ENCODE measurements at regions not wholly inside any gene's neighbourhood (a gene's known extent, or its start where the extent isn't known, plus 50 kb on each side); places are given as distances from the start of the nearest gene placed in this dataset.

DNA sequence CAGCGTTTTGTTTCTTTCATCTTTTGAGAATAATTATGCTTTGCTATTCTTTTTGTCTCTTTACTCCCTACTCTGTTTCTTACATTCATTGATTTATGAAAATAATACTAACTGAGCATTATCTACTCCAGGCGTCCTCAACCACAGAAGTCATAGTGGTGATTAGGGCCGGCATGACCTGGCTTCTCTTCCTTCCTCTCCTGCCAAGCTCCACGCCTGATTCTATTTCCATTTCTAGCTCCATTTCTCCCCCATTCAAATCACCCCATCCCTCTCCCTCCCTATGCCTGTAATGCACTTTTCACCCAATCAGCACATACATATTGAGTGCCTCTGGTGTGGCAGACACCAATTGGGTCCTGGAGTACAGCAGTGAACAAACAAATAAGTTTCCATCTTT, 183.2 kb upstream of the GPR12 start (continued):
- TF ChIP-seq, protein P1, sequence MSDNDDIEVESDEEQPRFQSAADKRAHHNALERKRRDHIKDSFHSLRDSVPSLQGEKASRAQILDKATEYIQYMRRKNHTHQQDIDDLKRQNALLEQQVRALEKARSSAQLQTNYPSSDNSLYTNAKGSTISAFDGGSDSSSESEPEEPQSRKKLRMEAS (IDR thresholded peaks at IDR 0.05), result no peak
- TF ChIP-seq SRF (IDR thresholded peaks at IDR 0.05; ENCODE audit: low read depth), result no peak
- no peak for TF ChIP-seq POLR2A (IDR thresholded peaks at IDR 0.05; ENCODE audit: borderline replicate concordance, extremely low read depth, insufficient read depth, insufficient read length)
- no peak for TF ChIP-seq YY1 (IDR thresholded peaks at IDR 0.05; ENCODE audit: extremely low read depth, insufficient replicate concordance, low read depth, low read length)

DNA sequence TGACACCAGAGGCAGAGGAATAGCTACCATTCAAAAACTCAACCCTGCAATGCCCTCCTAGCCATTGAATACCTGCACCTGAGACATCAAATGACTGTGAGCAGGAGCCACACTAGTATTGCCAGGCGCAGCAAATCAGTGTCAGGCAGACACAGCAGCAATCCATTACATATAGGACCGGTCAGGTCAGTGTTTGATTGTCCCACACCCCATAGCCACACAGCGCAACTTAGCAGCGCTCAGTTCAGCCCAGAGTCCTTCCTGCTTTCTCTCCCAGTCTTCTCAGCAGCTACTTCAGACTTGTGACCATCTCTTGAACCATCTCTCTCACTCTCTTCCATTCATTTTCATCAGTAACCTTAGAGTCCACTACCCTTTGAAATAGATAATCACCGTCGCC, 181.6 kb upstream of the GPR12 start:
- ChIA-PET RAD21 (ENCODE audit: low non-redundant PET in 1 of 2, low total read pairs in 2 of 2, uncharacterized antibody in 2 of 2, unreplicated experiment in 2 of 2) (no interaction called here), CTCF (interaction anchor here (1.3 kb wide), 1 partner anchor 12 kb away, joined by 5 read pairs; no protein-coding TSS in a partner anchor), POLR2A (no interaction called here)
- Histone ChIP-seq H3K9ac (ENCODE audit: low read length) (no peak overlapping the region), H4K20me1 (ENCODE audit: insufficient read depth) (no peaks in the 10 kb centered on the region), H3K4me3 (replicated peaks in 1 of 2; ENCODE audit: low read depth in 1 of 2, low read length in 2 of 2) (no peak overlapping the region), H3K27me3 (ENCODE audit: insufficient read depth, low read length) (peaks cover 27% of the 10 kb centered on the region), H3K4me1 (ENCODE audit: control insufficient read depth in 1 of 2, insufficient read depth in 2 of 2, low read length in 2 of 2) (peaks cover 0 to 6% of the 10 kb centered on the region in 2 experiments; a peak in 1 of 4 replicates), H3K36me3 (ENCODE audit: control insufficient read depth in 1 of 2, insufficient read depth in 2 of 2, low read length in 2 of 2) (no peaks in the 10 kb centered on the region), H3K9me2 (ENCODE audit: insufficient read depth) (no peaks in the 10 kb centered on the region), H3K79me2 (ENCODE audit: insufficient read depth, low read length) (no peaks in the 10 kb centered on the region), H2AFZ (ENCODE audit: low read depth, low read length, poor library complexity, severe bottlenecking) (no peak overlapping the region), H3K4me2 (ENCODE audit: low read length) (no peak overlapping the region), H3K27ac (ENCODE audit: low read depth, low read length) (no peak overlapping the region), H3K9me3 (ENCODE audit: control insufficient read depth in 1 of 2, insufficient read depth in 1 of 2, low read depth in 1 of 2, low read length in 2 of 2) (no peaks in the 10 kb centered on the region)
- DNase-seq (ENCODE audit: low read depth, low spot score) (no peak), ATAC-seq (no peak)
- intact Hi-C loops (cut with micrococcal nuclease), result loop anchor here (10.0 kb wide), 1 partner anchor 1053 kb away; no protein-coding TSS in a partner anchor
- no peak for TF ChIP-seq ZNF274 (IDR thresholded peaks at IDR 0.05; ENCODE audit: low read depth, low read length)
- no peak for TF ChIP-seq SIN3A (IDR thresholded peaks at IDR 0.05; ENCODE audit: low read depth)
- TF ChIP-seq CEBPB (IDR thresholded peaks at IDR 0.05; ENCODE audit: low read depth), result no peak
- no peak for TF ChIP-seq YY1 (IDR thresholded peaks at IDR 0.05; ENCODE audit: extremely low read depth, insufficient replicate concordance, low read depth, low read length)
- TF ChIP-seq SP1 (IDR thresholded peaks at IDR 0.05; ENCODE audit: low read depth), result no peak
- TF ChIP-seq, protein P1 (IDR thresholded peaks at IDR 0.05), result no peak
- no peak for TF ChIP-seq EZH2 (IDR thresholded peaks at IDR 0.05)
- TF ChIP-seq ZBTB33 (IDR thresholded peaks at IDR 0.05; ENCODE audit: extremely low read depth, insufficient replicate concordance, low read length), result no peak
- TF ChIP-seq, protein P2, sequence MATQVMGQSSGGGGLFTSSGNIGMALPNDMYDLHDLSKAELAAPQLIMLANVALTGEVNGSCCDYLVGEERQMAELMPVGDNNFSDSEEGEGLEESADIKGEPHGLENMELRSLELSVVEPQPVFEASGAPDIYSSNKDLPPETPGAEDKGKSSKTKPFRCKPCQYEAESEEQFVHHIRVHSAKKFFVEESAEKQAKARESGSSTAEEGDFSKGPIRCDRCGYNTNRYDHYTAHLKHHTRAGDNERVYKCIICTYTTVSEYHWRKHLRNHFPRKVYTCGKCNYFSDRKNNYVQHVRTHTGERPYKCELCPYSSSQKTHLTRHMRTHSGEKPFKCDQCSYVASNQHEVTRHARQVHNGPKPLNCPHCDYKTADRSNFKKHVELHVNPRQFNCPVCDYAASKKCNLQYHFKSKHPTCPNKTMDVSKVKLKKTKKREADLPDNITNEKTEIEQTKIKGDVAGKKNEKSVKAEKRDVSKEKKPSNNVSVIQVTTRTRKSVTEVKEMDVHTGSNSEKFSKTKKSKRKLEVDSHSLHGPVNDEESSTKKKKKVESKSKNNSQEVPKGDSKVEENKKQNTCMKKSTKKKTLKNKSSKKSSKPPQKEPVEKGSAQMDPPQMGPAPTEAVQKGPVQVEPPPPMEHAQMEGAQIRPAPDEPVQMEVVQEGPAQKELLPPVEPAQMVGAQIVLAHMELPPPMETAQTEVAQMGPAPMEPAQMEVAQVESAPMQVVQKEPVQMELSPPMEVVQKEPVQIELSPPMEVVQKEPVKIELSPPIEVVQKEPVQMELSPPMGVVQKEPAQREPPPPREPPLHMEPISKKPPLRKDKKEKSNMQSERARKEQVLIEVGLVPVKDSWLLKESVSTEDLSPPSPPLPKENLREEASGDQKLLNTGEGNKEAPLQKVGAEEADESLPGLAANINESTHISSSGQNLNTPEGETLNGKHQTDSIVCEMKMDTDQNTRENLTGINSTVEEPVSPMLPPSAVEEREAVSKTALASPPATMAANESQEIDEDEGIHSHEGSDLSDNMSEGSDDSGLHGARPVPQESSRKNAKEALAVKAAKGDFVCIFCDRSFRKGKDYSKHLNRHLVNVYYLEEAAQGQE (IDR thresholded peaks at IDR 0.05; ENCODE audit: low read depth), result no peak
- no peak for TF ChIP-seq SRF (IDR thresholded peaks at IDR 0.05; ENCODE audit: low read depth)
- TF ChIP-seq FOSL1 (IDR thresholded peaks at IDR 0.05; ENCODE audit: low read depth), result no peak
- no peak for TF ChIP-seq ATF3 (IDR thresholded peaks at IDR 0.05)
- TF ChIP-seq EZH2phosphoT487 (IDR thresholded peaks at IDR 0.05; ENCODE audit: borderline replicate concordance), result no peak
- no TSS peak for BruUV-seq (replicated peaks)
